ENCODE measurements at regions not wholly inside any gene's neighbourhood (a gene's known extent, or its start where the extent isn't known, plus 50 kb on each side); places are given as distances from the start of the nearest gene placed in this dataset.
"Not testable (repeated sequence)": the region's sequence is repeated elsewhere in the genome, so short reads cannot be mapped to it uniquely, and the experiment has no call there.

GRCh38 chr1:120541394-120541793, 126.6 kb downstream of the NBPF8 start:
- TF ChIP-seq CTCF (IDR thresholded peaks at IDR 0.05; ENCODE audit: low read depth, low read length, missing input control); EGR1 (IDR thresholded peaks at IDR 0.05; ENCODE audit: low read depth in 2 of 2); YY1 (IDR thresholded peaks at IDR 0.05); MAX (IDR thresholded peaks at IDR 0.05); ATF3 (IDR thresholded peaks at IDR 0.05); TAF1 (conservative IDR thresholded peaks at IDR 0.05); SP1 (IDR thresholded peaks at IDR 0.05); FOXA1 (IDR thresholded peaks at IDR 0.05); ZBTB33 (IDR thresholded peaks at IDR 0.05); GABPA (IDR thresholded peaks at IDR 0.05 in 1 of 2, conservative IDR thresholded peaks at IDR 0.05 in 1 of 2); JUND (IDR thresholded peaks at IDR 0.05); REST (IDR thresholded peaks at IDR 0.05): not testable (repeated sequence)

Data from liver (tissue), 3 donors.